ENCODE measurements at regions not wholly inside any gene's neighbourhood (a gene's known extent, or its start where the extent isn't known, plus 50 kb on each side); places are given as distances from the start of the nearest gene placed in this dataset.

- Histone ChIP-seq H3K27me3 (ENCODE audit: insufficient read depth, low read length) (no peaks in the 10 kb centered on the region), H3K9ac (ENCODE audit: low read length) (no peak overlapping the region), H3K4me3 (replicated peaks in 1 of 2; ENCODE audit: low read depth in 1 of 2, low read length in 2 of 2) (no peak overlapping the region), H3K9me3 (ENCODE audit: control insufficient read depth in 1 of 2, insufficient read depth in 1 of 2, low read depth in 1 of 2, low read length in 2 of 2) (no peaks in the 10 kb centered on the region), H3K9me2 (ENCODE audit: insufficient read depth) (no peaks in the 10 kb centered on the region), H2AFZ (ENCODE audit: low read depth, low read length, poor library complexity, severe bottlenecking) (no peak overlapping the region), H3K4me1 (ENCODE audit: control insufficient read depth in 1 of 2, insufficient read depth in 2 of 2, low read length in 2 of 2) (peaks cover 0 to 9% of the 10 kb centered on the region in 2 experiments; a peak in 2 of 4 replicates), H3K36me3 (ENCODE audit: control insufficient read depth in 1 of 2, insufficient read depth in 2 of 2, low read length in 2 of 2) (no peaks in the 10 kb centered on the region), H4K20me1 (ENCODE audit: insufficient read depth) (no peaks in the 10 kb centered on the region), H3K4me2 (ENCODE audit: low read length) (no peak overlapping the region), H3K79me2 (ENCODE audit: insufficient read depth, low read length) (no peaks in the 10 kb centered on the region), H3K27ac (ENCODE audit: low read depth, low read length) (no peak overlapping the region)
- ChIA-PET RAD21 (ENCODE audit: low non-redundant PET in 1 of 2, low total read pairs in 2 of 2, uncharacterized antibody in 2 of 2, unreplicated experiment in 2 of 2) (no interaction called here), POLR2A (no interaction called here), CTCF (no interaction called here)
- TF ChIP-seq ATF3 (IDR thresholded peaks at IDR 0.05), result no peak
- no peak for TF ChIP-seq FOSL1 (IDR thresholded peaks at IDR 0.05; ENCODE audit: low read depth)
- TF ChIP-seq TCF7L2 (IDR thresholded peaks at IDR 0.05; ENCODE audit: borderline replicate concordance, extremely low read depth, insufficient read depth, insufficient read length), result no peak
- TF ChIP-seq CEBPB (IDR thresholded peaks at IDR 0.05; ENCODE audit: low read depth), result no peak
- TF ChIP-seq EGR1 (IDR thresholded peaks at IDR 0.05; ENCODE audit: low read depth), result no peak
- no peak for TF ChIP-seq REST (IDR thresholded peaks at IDR 0.05; ENCODE audit: low read depth)
- no peak for TF ChIP-seq SRF (IDR thresholded peaks at IDR 0.05; ENCODE audit: low read depth)
- TF ChIP-seq POLR2A (IDR thresholded peaks at IDR 0.05; ENCODE audit: borderline replicate concordance, extremely low read depth, insufficient read depth, insufficient read length), result no peak
- no peak for TF ChIP-seq EZH2phosphoT487 (IDR thresholded peaks at IDR 0.05; ENCODE audit: borderline replicate concordance)
- TF ChIP-seq ELF1 (IDR thresholded peaks at IDR 0.05; ENCODE audit: borderline replicate concordance, low read depth), result no peak
- TF ChIP-seq ZFX (IDR thresholded peaks at IDR 0.05), result no peak
- TF ChIP-seq EZH2 (IDR thresholded peaks at IDR 0.05), result no peak
- TF ChIP-seq SP1 (IDR thresholded peaks at IDR 0.05; ENCODE audit: low read depth), result no peak
- no peak for TF ChIP-seq CTCF (IDR thresholded peaks at IDR 0.05 in 2 of 3, conservative IDR thresholded peaks at IDR 0.05 in 1 of 3; ENCODE audit: borderline replicate concordance in 1 of 3, insufficient read depth in 1 of 3, low read depth in 2 of 3, low read length in 2 of 3)
- TF ChIP-seq CBX3 (IDR thresholded peaks at IDR 0.05; ENCODE audit: low read depth), result no peak
- TF ChIP-seq POLR2AphosphoS5 (IDR thresholded peaks at IDR 0.05; ENCODE audit: low read depth, low read length), result no peak
- no peak for TF ChIP-seq RAD21 (IDR thresholded peaks at IDR 0.05; ENCODE audit: low read depth)
- TF ChIP-seq ZBTB33 (IDR thresholded peaks at IDR 0.05; ENCODE audit: extremely low read depth, insufficient replicate concordance, low read length), result no peak
- TF ChIP-seq YY1 (IDR thresholded peaks at IDR 0.05; ENCODE audit: extremely low read depth, insufficient replicate concordance, low read depth, low read length), result no peak
- TF ChIP-seq SIN3A (IDR thresholded peaks at IDR 0.05; ENCODE audit: low read depth), result no peak
- BruUV-seq (replicated peaks), result no TSS peak
- DNase-seq (ENCODE audit: low read depth, low spot score) (no peak), ATAC-seq (peak; percentile 15; the same call in 1 of the 2 replicates)
- intact Hi-C loops (cut with micrococcal nuclease), result no loop called here
These were observed 57.0 kb upstream of the SORCS2 start for GRCh38 chr4:7135389-7135746.

All from HCT116 (cell line).